T-helper 2 cell (primary cell): ENCODE measurements at regions not wholly inside any gene's neighbourhood (a gene's known extent, or its start where the extent isn't known, plus 50 kb on each side); places are given as distances from the start of the nearest gene placed in this dataset.

Experiments used
- DNase-seq, 5 experiments: peaks; one replicate each; pipeline versions ENCODE4 v3.0.0 to v3.0.0-alpha.2; 2012 to 2022

- no peak for DNase-seq
Measured at GRCh38 chr7:41336455-41336952, 366.4 kb downstream of the INHBA start.

GRCh38 chr7:41334071-41334862, 368.6 kb downstream of the INHBA start:
- no peak for DNase-seq

DNA sequence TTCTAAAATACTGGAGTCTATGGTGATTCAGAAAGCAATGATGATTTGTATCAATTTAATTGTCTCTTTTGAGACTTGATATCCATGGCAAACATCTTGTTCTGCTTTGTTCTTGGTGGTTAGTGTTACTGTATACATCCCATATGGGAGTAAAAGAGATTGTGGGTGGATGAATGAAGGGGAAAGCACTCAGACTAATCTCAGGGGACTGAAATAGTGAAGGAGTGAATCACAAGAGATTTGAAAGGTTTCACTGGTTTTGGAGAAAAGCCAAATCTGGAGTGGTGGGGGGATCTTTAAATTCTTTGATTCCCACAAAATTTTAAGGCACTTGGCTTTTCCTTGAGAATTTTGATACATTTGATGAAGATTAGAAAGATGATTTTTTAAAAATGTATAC, 369.4 kb downstream of the INHBA start:
- DNase-seq, result no peak

DNA sequence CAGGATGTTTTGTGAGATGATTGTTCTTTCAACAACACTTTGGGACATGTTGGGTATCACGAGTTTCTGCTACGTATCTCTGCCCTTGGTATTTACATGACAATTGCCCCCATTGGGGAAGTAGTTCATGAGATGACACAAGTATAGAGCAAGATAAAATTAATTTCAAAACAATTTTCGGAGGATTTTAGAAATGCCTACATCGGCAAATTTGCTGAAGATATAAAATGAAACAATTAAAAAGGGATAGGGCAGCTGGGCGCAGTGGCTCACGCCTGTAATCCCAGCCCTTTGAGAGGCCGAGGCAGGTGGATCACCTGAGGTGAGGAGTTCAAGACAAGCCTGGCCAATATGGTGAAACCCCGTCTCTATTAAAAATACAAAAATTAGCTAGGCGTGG, 371.7 kb downstream of the INHBA start:
- no peak for DNase-seq

DNA sequence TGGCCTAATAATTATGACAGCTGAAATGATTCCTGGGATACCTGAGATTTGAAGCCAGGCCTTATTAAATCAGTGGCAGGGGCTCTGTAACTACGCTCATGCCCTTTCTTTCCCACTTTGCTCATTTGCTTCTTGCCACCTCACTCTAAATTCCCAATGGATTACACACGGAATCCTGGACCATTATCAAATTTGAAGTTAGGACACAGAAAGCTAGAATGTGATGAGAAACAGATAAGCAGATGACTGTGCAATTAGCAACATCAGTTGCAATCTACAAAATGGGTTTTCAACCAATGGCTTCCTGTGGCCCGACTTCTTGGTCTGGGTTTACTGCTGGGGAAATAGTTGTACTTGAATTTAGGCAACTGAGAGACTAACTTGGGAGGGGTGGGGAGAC, 374.3 kb downstream of the INHBA start:
- DNase-seq, result no peak

GRCh38 chr7:41328131-41328530, 374.8 kb downstream of the INHBA start:
- DNase-seq, result no peak

DNA sequence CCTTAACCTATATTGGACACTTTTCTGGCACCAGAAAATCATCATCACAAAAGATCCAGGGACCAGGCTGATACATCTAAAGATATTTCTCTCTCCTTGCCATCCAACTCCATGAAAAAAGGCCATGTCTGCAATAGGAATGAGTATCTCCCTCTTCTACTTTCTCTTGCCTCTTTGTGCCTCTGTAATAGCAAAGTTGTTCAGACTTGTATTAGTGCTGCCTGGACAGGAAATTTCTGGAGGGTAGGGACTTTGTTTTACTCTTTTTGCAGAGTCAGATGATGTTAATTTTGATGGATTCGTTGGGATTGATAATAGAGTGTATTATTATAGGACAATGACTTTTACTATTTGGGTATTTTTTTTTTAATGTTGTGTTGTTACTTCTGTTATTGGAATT, 376.3 kb downstream of the INHBA start:
- DNase-seq, result no peak

- DNase-seq, result no peak
Measured at GRCh38 chr7:41323806-41324205, 379.1 kb downstream of the INHBA start.

- DNase-seq, result no peak
Measured at GRCh38 chr7:41319581-41319980, 383.3 kb downstream of the INHBA start.

GRCh38 chr7:41316410-41316809, 386.5 kb downstream of the INHBA start:
- no peak for DNase-seq

GRCh38 chr7:41315764-41316163, 387.1 kb downstream of the INHBA start:
- DNase-seq, result no peak

- DNase-seq, result no peak
Measured at GRCh38 chr7:41313171-41313570, 389.7 kb downstream of the INHBA start.

DNA sequence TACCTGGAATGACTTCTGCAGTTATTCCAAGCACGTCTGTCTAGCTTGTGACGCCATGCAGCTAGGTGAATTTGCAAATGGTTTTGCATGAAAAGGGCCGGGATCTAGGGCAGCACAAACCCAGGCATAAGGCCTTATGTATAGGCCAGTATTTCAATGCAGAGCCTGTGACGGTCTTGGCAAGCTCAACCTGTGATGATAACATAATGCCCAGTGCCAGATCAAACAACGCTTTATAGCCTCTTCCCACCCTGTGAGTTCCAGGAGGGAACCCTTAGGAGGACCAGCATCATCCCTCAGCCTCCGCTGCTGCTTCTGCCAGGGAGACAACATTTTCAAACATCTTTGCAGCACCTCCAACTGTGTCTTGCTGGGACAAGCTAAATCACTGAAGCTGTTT, 390.7 kb downstream of the INHBA start:
- DNase-seq, result no peak

DNA sequence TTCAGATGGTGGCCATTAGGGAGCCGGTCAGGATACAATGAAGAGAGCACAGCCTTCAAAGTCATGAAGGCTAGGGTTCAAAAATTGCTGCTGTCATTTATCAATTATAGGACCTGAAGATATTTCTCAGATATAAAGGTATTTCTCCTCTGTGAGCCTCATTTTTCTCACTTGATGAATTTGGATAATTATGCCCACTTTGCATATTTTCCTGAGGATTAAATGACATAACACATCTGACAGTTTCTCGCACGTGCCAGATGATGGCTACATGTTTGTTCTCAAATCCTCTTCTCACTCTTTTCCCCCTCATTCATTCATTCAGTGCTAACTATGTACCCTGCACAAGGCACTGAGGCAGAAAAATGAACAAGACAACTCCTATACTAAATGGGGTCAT, 391.6 kb downstream of the INHBA start:
- DNase-seq, result no peak

GRCh38 chr7:41306486-41306885, 396.4 kb downstream of the INHBA start:
- no peak for DNase-seq

- DNase-seq, result no peak
Measured at GRCh38 chr7:41305001-41305400, 397.9 kb downstream of the INHBA start.

- DNase-seq, result no peak
Measured at GRCh38 chr7:41303709-41304108, 399.2 kb downstream of the INHBA start.

DNA sequence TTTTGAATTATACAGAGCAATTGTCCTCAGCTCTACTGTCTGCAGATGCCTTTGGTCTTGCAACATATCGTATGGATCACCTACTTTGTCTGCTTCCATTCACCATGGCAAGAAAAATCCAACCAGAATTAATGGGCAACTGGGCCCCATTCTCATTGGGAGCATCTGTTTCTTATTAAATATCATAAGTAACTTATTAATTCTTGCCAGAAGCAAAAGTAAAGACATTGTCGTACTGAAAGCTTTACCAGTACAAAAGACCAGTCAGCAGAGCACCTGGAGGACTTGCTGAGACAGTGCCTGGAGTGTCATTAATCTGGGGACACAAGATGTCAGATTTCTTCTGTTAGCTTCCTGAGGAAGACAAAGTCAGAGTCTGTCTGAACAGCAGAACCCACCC, 404.5 kb downstream of the INHBA start:
- no peak for DNase-seq

GRCh38 chr7:41297166-41297565, 405.7 kb downstream of the INHBA start:
- no peak for DNase-seq

DNA sequence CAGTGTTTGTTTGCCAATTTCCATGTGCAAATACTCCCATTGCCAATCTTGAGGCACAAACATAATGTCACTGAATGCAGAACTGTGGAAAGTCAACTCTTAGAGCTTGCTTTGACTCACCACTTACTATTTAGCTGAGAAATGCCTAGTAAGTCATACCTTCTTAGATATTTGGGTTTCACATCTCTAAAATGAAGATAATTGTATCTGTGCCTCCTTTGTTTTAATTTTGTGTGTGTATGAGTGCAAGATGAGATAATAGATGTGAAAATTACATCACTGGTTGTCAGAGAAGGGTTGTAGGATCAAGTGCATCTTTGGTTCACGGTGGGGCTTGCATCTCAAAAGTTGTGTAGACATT, 407.5 kb downstream of the INHBA start:
- no peak for DNase-seq

GRCh38 chr7:41294556-41295454, 408.1 kb downstream of the INHBA start:
- no peak for DNase-seq

- DNase-seq, result no peak
Measured at GRCh38 chr7:41292487-41292886, 410.4 kb downstream of the INHBA start.

GRCh38 chr7:41287559-41288335, 415.1 kb downstream of the INHBA start:
- no peak for DNase-seq
